Right lobe of liver (tissue), 4 donors: ENCODE measurements at regions not wholly inside any gene's neighbourhood (a gene's known extent, or its start where the extent isn't known, plus 50 kb on each side); places are given as distances from the start of the nearest gene placed in this dataset.

Source experiments
- POLR2A ChIP-seq: fragments of 450-650 bp; IDR thresholded peaks from one replicate; pipeline ENCODE4 v1.6.1; 2017; ENCODE audit warnings: antibody characterized with exemption, mild to moderate bottlenecking
- TF ChIP-seq, protein P1 (sequence below), 4 donors: fragments of 200-600 bp in 3 of 4; fragments of 450-650 bp in 1 of 4; IDR thresholded peaks; one replicate each; pipeline versions ENCODE4 v1.5.1 to v1.8.0; 2016 to 2022; ENCODE audit warnings: antibody characterized with exemption in 4 of 4, mild to moderate bottlenecking in 2 of 4
- donor health status: DM: no; HTN: no; CAD: no.
- donor health status: DM: no; HTN: no; CAD: no.
- donor health status: DM: no; HTN: yes; CAD: no.

DNA sequence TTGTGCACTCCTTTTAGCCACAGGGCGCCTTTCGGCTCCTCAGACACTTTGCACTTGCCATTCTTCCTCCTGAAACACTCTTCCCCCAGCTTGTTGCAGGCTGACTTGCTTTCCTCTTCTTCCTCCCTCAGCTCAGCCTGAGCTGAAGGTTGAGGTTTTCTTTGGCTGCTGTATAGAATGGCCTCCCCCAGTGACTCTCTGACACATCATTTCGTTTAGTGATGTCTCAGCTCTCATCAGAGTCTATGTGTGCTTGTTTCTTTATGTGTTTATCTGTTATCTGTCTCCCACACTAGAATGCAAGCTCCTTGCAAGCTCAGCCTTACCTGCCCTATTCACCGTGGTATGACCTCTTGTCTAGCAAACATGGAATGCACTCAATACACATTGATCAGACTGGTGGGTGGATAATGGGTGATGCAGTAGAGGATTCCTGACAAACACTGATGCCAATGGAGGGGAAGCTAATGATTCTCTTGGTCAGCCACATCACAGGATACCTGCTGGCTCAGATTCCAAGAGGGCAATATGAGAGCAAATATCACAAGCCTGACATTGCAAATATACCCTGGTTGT, 112.9 kb upstream of the STC2 start:
- TF ChIP-seq, protein P1, sequence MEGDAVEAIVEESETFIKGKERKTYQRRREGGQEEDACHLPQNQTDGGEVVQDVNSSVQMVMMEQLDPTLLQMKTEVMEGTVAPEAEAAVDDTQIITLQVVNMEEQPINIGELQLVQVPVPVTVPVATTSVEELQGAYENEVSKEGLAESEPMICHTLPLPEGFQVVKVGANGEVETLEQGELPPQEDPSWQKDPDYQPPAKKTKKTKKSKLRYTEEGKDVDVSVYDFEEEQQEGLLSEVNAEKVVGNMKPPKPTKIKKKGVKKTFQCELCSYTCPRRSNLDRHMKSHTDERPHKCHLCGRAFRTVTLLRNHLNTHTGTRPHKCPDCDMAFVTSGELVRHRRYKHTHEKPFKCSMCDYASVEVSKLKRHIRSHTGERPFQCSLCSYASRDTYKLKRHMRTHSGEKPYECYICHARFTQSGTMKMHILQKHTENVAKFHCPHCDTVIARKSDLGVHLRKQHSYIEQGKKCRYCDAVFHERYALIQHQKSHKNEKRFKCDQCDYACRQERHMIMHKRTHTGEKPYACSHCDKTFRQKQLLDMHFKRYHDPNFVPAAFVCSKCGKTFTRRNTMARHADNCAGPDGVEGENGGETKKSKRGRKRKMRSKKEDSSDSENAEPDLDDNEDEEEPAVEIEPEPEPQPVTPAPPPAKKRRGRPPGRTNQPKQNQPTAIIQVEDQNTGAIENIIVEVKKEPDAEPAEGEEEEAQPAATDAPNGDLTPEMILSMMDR (IDR thresholded peaks at IDR 0.05) = no peak
- TF ChIP-seq POLR2A = no peak
